Activated CD4-positive, alpha-beta T cell treated with anti-CD3 and anti-CD28 coated beads, Interleukin-2, amount 10 ng/mL, durations not matched to agents 7 days and 5 days (primary cell): ENCODE measurements at regions not wholly inside any gene's neighbourhood (a gene's known extent, or its start where the extent isn't known, plus 50 kb on each side); places are given as distances from the start of the nearest gene placed in this dataset.
"Not testable (repeated sequence)": the region's sequence is repeated elsewhere in the genome, so short reads cannot be mapped to it uniquely, and the experiment has no call there.

ENCODE experiments used
- CTCF ChIA-PET: fragments of 350-600 bp; sonication (Branson Sonifier 250); formaldehyde crosslinking; loops from one replicate; lab custom pipeline; 2021; ENCODE audit warnings: antibody characterized with exemption; lab: Charles Lee
- POLR2A ChIA-PET: fragments of 350-600 bp; sonication (Branson Sonifier 250); formaldehyde crosslinking; loops from one replicate; lab custom pipeline; 2021; ENCODE audit warnings: antibody characterized with exemption; lab: Charles Lee
- DNase-seq: peaks from one replicate; pipeline ENCODE4 v3.0.0-alpha.2; 2020
- H3K27ac Mint-ChIP-seq: one replicate; pipeline ENCODE4 v1.8.0; 2021; ENCODE audit warnings: mild to moderate bottlenecking, moderate library complexity, mixed read lengths
- H3K27me3 Mint-ChIP-seq: one replicate; pipeline ENCODE4 v1.8.0; 2021; ENCODE audit warnings: mixed read lengths
- H3K36me3 Mint-ChIP-seq: one replicate; pipeline ENCODE4 v1.8.0; 2021; ENCODE audit warnings: low read depth, mixed read lengths
- H3K4me1 Mint-ChIP-seq: one replicate; pipeline ENCODE4 v1.8.0; 2021; ENCODE audit warnings: mixed read lengths
- H3K4me3 Mint-ChIP-seq: one replicate; pipeline ENCODE4 v1.8.0; 2021; ENCODE audit warnings: mild to moderate bottlenecking, moderate library complexity, mixed read lengths
- H3K9me3 Mint-ChIP-seq: one replicate; pipeline ENCODE4 v1.8.0; 2021; ENCODE audit warnings: mixed read lengths

GRCh38 chr4:158122501-158122900, 50.3 kb downstream of the GASK1B start:
- Mint-ChIP-seq H3K27ac (no peak overlapping the region), H3K27me3 (no peaks in the 10 kb centered on the region), H3K9me3 (no peaks in the 10 kb centered on the region), H3K36me3 (no peaks in the 10 kb centered on the region), H3K4me1 (no peaks in the 10 kb centered on the region), H3K4me3 (no peak overlapping the region)
- ChIA-PET POLR2A (no interaction called here), CTCF (no interaction called here)
- no peak for DNase-seq

GRCh38 chr4:158121161-158121579, 51.7 kb downstream of the GASK1B start:
- CTCF ChIA-PET, result no interaction called here
- no peaks in the 10 kb centered on the region for H3K9me3 Mint-ChIP-seq
- DNase-seq, result no peak
- H3K4me3 Mint-ChIP-seq, result no peak overlapping the region
- H3K27ac Mint-ChIP-seq, result no peak overlapping the region
- no peaks in the 10 kb centered on the region for H3K36me3 Mint-ChIP-seq
- POLR2A ChIA-PET, result no interaction called here
- no peaks in the 10 kb centered on the region for H3K4me1 Mint-ChIP-seq
- H3K27me3 Mint-ChIP-seq, result no peaks in the 10 kb centered on the region

GRCh38 chr4:158120645-158121151, 52.1 kb downstream of the GASK1B start:
- CTCF ChIA-PET, H3K4me3 Mint-ChIP-seq, POLR2A ChIA-PET: not testable (repeated sequence)

GRCh38 chr4:158112611-158113010, 60.2 kb downstream of the GASK1B start:
- CTCF ChIA-PET, result no interaction called here
- no peak overlapping the region for H3K4me3 Mint-ChIP-seq
- no peaks in the 10 kb centered on the region for H3K4me1 Mint-ChIP-seq
- DNase-seq, result no peak
- H3K27me3 Mint-ChIP-seq, result no peaks in the 10 kb centered on the region
- H3K36me3 Mint-ChIP-seq, result no peaks in the 10 kb centered on the region
- H3K27ac Mint-ChIP-seq, result no peak overlapping the region
- POLR2A ChIA-PET, result interaction anchor here (0.6 kb wide), 1 partner anchor 1622 kb away, joined by 5 read pairs; no protein-coding TSS in a partner anchor
- H3K9me3 Mint-ChIP-seq, result no peaks in the 10 kb centered on the region

More at GRCh38 chr4:158120645-158121151, 52.1 kb downstream of the GASK1B start:
- not testable (repeated sequence) for H3K9me3 Mint-ChIP-seq, H3K36me3 Mint-ChIP-seq, H3K27me3 Mint-ChIP-seq, DNase-seq, H3K27ac Mint-ChIP-seq, H3K4me1 Mint-ChIP-seq

GRCh38 chr4:158111241-158111640, 61.6 kb downstream of the GASK1B start:
- H3K27ac Mint-ChIP-seq, result no peak overlapping the region
- no peaks in the 10 kb centered on the region for H3K9me3 Mint-ChIP-seq
- H3K4me3 Mint-ChIP-seq, result no peak overlapping the region
- DNase-seq, result no peak
- no peaks in the 10 kb centered on the region for H3K36me3 Mint-ChIP-seq
- ChIA-PET CTCF (no interaction called here), POLR2A (no interaction called here)
- H3K4me1 Mint-ChIP-seq, result no peaks in the 10 kb centered on the region
- no peaks in the 10 kb centered on the region for H3K27me3 Mint-ChIP-seq

- no peaks in the 10 kb centered on the region for H3K4me1 Mint-ChIP-seq
- H3K4me3 Mint-ChIP-seq, result no peak overlapping the region
- no peak for DNase-seq
- H3K27ac Mint-ChIP-seq, result no peak overlapping the region
- ChIA-PET POLR2A (no interaction called here), CTCF (no interaction called here)
- no peaks in the 10 kb centered on the region for H3K27me3 Mint-ChIP-seq
- H3K9me3 Mint-ChIP-seq, result no peaks in the 10 kb centered on the region
- H3K36me3 Mint-ChIP-seq, result no peaks in the 10 kb centered on the region
Observed at GRCh38 chr4:158102904-158103303, 69.9 kb downstream of the GASK1B start.

GRCh38 chr4:158099686-158100085, 73.1 kb downstream of the GASK1B start:
- ChIA-PET CTCF (no interaction called here), POLR2A (no interaction called here)
- no peak overlapping the region for H3K4me3 Mint-ChIP-seq
- no peak for DNase-seq
- H3K9me3 Mint-ChIP-seq, result no peaks in the 10 kb centered on the region
- H3K27me3 Mint-ChIP-seq, result no peaks in the 10 kb centered on the region
- H3K36me3 Mint-ChIP-seq, result no peaks in the 10 kb centered on the region
- no peak overlapping the region for H3K27ac Mint-ChIP-seq
- H3K4me1 Mint-ChIP-seq, result no peaks in the 10 kb centered on the region

- Mint-ChIP-seq H3K9me3 (no peaks in the 10 kb centered on the region), H3K4me1 (no peaks in the 10 kb centered on the region), H3K27me3 (no peaks in the 10 kb centered on the region), H3K4me3 (no peak overlapping the region), H3K36me3 (no peaks in the 10 kb centered on the region), H3K27ac (no peak overlapping the region)
- ChIA-PET CTCF (interaction anchor here (0.6 kb wide), 1 partner anchor 855 kb away, joined by 3 read pairs; no protein-coding TSS in a partner anchor), POLR2A (no interaction called here)
- no peak for DNase-seq
Observed at GRCh38 chr4:158098802-158099201, 74.0 kb downstream of the GASK1B start.

- no peak overlapping the region for H3K4me3 Mint-ChIP-seq
- H3K9me3 Mint-ChIP-seq, result no peaks in the 10 kb centered on the region
- H3K27ac Mint-ChIP-seq, result no peak overlapping the region
- no peaks in the 10 kb centered on the region for H3K36me3 Mint-ChIP-seq
- H3K4me1 Mint-ChIP-seq, result no peaks in the 10 kb centered on the region
- no peaks in the 10 kb centered on the region for H3K27me3 Mint-ChIP-seq
- CTCF ChIA-PET, result no interaction called here
- no peak for DNase-seq
- POLR2A ChIA-PET, result no interaction called here
Observed at GRCh38 chr4:158094413-158095134, 78.3 kb downstream of the GASK1B start.

- no peaks in the 10 kb centered on the region for H3K27me3 Mint-ChIP-seq
- no peak overlapping the region for H3K4me3 Mint-ChIP-seq
- H3K36me3 Mint-ChIP-seq, result no peaks in the 10 kb centered on the region
- CTCF ChIA-PET, result no interaction called here
- H3K27ac Mint-ChIP-seq, result no peak overlapping the region
- H3K9me3 Mint-ChIP-seq, result no peaks in the 10 kb centered on the region
- POLR2A ChIA-PET, result interaction anchor here (0.6 kb wide), 1 partner anchor 14 kb away, joined by 5 read pairs; no protein-coding TSS in a partner anchor
- DNase-seq, result no peak
- H3K4me1 Mint-ChIP-seq, result no peaks in the 10 kb centered on the region
Observed at GRCh38 chr4:158090323-158090722, 82.5 kb downstream of the GASK1B start.

- H3K4me3 Mint-ChIP-seq, H3K4me1 Mint-ChIP-seq, H3K27ac Mint-ChIP-seq, CTCF ChIA-PET, H3K9me3 Mint-ChIP-seq, H3K36me3 Mint-ChIP-seq, H3K27me3 Mint-ChIP-seq, DNase-seq: not testable (repeated sequence)
- POLR2A ChIA-PET, result interaction anchor here (0.6 kb wide), 1 partner anchor 15 kb away, joined by 5 read pairs; no protein-coding TSS in a partner anchor
Observed at GRCh38 chr4:158089897-158090296, 82.9 kb downstream of the GASK1B start.

- Mint-ChIP-seq H3K4me3 (no peak overlapping the region), H3K9me3 (no peaks in the 10 kb centered on the region), H3K36me3 (no peaks in the 10 kb centered on the region), H3K4me1 (no peaks in the 10 kb centered on the region), H3K27ac (no peak overlapping the region), H3K27me3 (no peaks in the 10 kb centered on the region)
- ChIA-PET CTCF (no interaction called here), POLR2A (no interaction called here)
- DNase-seq, result no peak
Observed at GRCh38 chr4:158080354-158080753, 92.5 kb downstream of the GASK1B start.

GRCh38 chr4:158079661-158080060, 93.2 kb downstream of the GASK1B start:
- ChIA-PET POLR2A (no interaction called here), CTCF (no interaction called here)
- H3K36me3 Mint-ChIP-seq, result no peaks in the 10 kb centered on the region
- no peak for DNase-seq
- H3K9me3 Mint-ChIP-seq, result no peaks in the 10 kb centered on the region
- H3K27ac Mint-ChIP-seq, result no peak overlapping the region
- H3K27me3 Mint-ChIP-seq, result no peaks in the 10 kb centered on the region
- H3K4me3 Mint-ChIP-seq, result no peak overlapping the region
- no peaks in the 10 kb centered on the region for H3K4me1 Mint-ChIP-seq

GRCh38 chr4:158077835-158078234, 95.0 kb downstream of the GASK1B start:
- no peaks in the 10 kb centered on the region for H3K9me3 Mint-ChIP-seq
- H3K27ac Mint-ChIP-seq, result no peak overlapping the region
- CTCF ChIA-PET, result no interaction called here
- POLR2A ChIA-PET, result no interaction called here
- H3K4me3 Mint-ChIP-seq, result no peak overlapping the region
- no peaks in the 10 kb centered on the region for H3K27me3 Mint-ChIP-seq
- no peak for DNase-seq
- H3K4me1 Mint-ChIP-seq, result no peaks in the 10 kb centered on the region
- no peaks in the 10 kb centered on the region for H3K36me3 Mint-ChIP-seq
